HL-60 (cell line): ENCODE measurements at regions not wholly inside any gene's neighbourhood (a gene's known extent, or its start where the extent isn't known, plus 50 kb on each side); places are given as distances from the start of the nearest gene placed in this dataset.

Experiments
- DNase-seq, 2 experiments: peaks; one replicate each; pipeline ENCODE4 v3.0.0-alpha.2; 2010 to 2020; ENCODE audit warnings: low read depth in 1 of 2, low spot score in 1 of 2
- H3K27ac ChIP-seq: fragments of 250-450 bp; sonication (Bioruptor Pico); replicated peaks from 2 replicates; pipeline ENCODE4 v1.5.1; 2020; ENCODE audit warnings: mild to moderate bottlenecking, moderate library complexity
- H3K27me3 ChIP-seq: fragments of 250-450 bp; sonication (Bioruptor Pico); 2 replicates; pipeline ENCODE4 v1.5.1; 2021; ENCODE audit warnings: mild to moderate bottlenecking, moderate library complexity; ENCODE audit not compliant: insufficient read depth, poor library complexity, severe bottlenecking
- H3K4me3 ChIP-seq: replicated peaks from 2 replicates; pipeline ENCODE4 v1.5.1; 2011; ENCODE audit warnings: mild to moderate bottlenecking, control low read depth, low read length; ENCODE audit not compliant: insufficient read depth
- CTCF ChIP-seq: IDR thresholded peaks from one replicate; pipeline ENCODE4 v1.5.1; 2011; ENCODE audit warnings: low read length, control low read depth, inconsistent platforms; ENCODE audit not compliant: insufficient read depth
- GABPA ChIP-seq: IDR thresholded peaks from 2 replicates; pipeline ENCODE4 v1.6.1; 2012; ENCODE audit warnings: low read depth
- POLR2AphosphoS5 ChIP-seq: IDR thresholded peaks from 2 replicates; pipeline ENCODE4 v1.6.1; 2012; ENCODE audit warnings: low read depth
- REST ChIP-seq: IDR thresholded peaks from 2 replicates; pipeline ENCODE4 v1.6.1; 2012; ENCODE audit warnings: low read depth; ENCODE audit not compliant: insufficient replicate concordance
- SPI1 ChIP-seq: IDR thresholded peaks from 2 replicates; pipeline ENCODE4 v1.6.1; 2012; ENCODE audit warnings: low read depth, mild to moderate bottlenecking, borderline replicate concordance

- no peak for TF ChIP-seq GABPA
- TF ChIP-seq REST: peak; percentile 50
- TF ChIP-seq SPI1: no peak
- Histone ChIP-seq H3K4me3 (no peak overlapping the region), H3K27ac (no peak overlapping the region), H3K27me3 (no peaks in the 10 kb centered on the region)
- no peak for DNase-seq
Measured at GRCh38 chr11:98398508-98398907, 622.2 kb upstream of the CNTN5 start.

- Histone ChIP-seq H3K27ac (no peak overlapping the region), H3K4me3 (no peak overlapping the region), H3K27me3 (no peaks in the 10 kb centered on the region)
- no peak for TF ChIP-seq REST
- no peak for TF ChIP-seq GABPA
- TF ChIP-seq POLR2AphosphoS5: no peak
- no peak for TF ChIP-seq SPI1
- no peak for TF ChIP-seq CTCF
- DNase-seq: no peak
Measured at GRCh38 chr11:98409069-98409468, 611.7 kb upstream of the CNTN5 start.

- no peak overlapping the region for H3K27ac ChIP-seq
- TF ChIP-seq POLR2AphosphoS5: no peak
- no peaks in the 10 kb centered on the region for H3K27me3 ChIP-seq
- no peak overlapping the region for H3K4me3 ChIP-seq
- no peak for DNase-seq
Measured at GRCh38 chr11:98411777-98412176, 609.0 kb upstream of the CNTN5 start.

GRCh38 chr11:98417256-98417755, 603.4 kb upstream of the CNTN5 start:
- DNase-seq: no peak
- no peak overlapping the region for H3K27ac ChIP-seq
- no peak overlapping the region for H3K4me3 ChIP-seq
- no peaks in the 10 kb centered on the region for H3K27me3 ChIP-seq
- no peak for TF ChIP-seq CTCF
- TF ChIP-seq SPI1: no peak
- no peak for TF ChIP-seq POLR2AphosphoS5
- no peak for TF ChIP-seq GABPA
- TF ChIP-seq REST: no peak
